ENCODE measurements at regions not wholly inside any gene's neighbourhood (a gene's known extent, or its start where the extent isn't known, plus 50 kb on each side); places are given as distances from the start of the nearest gene placed in this dataset.
A peak's percentile ranks its signal among the peaks of the same experiment; 100 is the strongest.
"Not testable (repeated sequence)": the region's sequence is repeated elsewhere in the genome, so short reads cannot be mapped to it uniquely, and the experiment has no call there.

DNA sequence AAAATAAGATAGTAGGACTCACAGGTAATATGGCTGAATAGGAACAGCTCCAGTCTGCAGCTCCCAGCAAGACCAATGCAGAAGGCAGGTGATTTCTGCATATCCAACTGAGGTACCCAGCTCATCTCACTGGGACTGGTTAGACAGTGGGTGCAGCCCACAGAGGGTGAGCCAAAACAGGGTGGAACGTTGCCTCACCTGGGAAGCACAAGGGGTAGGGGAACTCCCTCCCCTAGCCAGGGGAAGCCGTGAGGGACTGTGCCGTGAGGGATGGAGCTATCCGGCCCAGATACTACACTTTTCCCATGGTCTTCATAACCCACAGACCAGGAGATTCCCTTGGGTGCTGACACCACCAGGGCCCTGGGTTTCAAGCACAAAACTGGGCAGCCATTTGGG, 114.8 kb upstream of the GNAI1 start:
- FAIRE-seq; DNase-seq (ENCODE audit: insufficient read length, low spot score): not testable (repeated sequence)

DNA sequence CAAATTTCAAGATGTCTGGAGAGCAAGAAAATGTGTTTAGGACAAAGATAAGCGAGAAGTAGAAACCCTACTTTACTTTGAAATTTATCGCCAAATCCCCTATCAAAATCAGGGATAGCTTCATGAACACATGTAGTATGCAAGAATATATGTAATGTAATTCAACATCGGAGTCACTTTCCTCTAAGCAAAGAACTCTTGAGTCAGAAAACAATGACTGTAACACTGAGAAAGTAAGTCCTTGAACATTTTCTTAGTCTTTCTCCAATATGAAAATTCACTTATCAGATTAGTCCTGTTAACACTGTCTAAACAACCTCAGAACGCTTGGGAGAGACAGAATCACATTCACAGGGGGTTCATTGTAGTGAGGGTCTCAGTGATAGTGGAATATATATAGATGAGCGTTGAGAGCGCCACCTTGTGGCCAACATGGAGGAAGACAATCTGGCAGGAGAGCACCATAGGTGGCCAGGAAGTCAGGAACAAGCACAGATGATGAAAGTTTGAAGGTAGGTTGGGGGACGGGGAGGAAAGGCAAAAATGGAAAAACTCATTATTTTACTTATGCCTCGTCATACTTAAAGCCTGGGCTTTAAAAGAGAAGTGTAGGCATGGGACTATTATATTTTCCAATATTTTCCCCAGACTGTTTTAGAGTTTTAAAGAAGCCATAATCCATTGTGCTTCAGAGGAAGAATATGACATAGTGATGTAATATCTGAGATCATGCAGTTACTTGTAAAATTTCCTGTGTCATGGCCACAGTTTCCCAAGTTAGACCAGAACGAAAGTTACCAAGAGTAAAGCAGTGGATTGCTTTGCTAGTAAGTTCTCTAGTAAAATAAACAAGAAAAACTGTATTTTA, 115.5 kb upstream of the GNAI1 start:
- DNase-seq (ENCODE audit: insufficient read length, low spot score) (peak; percentile 24), FAIRE-seq (no peak)

DNA sequence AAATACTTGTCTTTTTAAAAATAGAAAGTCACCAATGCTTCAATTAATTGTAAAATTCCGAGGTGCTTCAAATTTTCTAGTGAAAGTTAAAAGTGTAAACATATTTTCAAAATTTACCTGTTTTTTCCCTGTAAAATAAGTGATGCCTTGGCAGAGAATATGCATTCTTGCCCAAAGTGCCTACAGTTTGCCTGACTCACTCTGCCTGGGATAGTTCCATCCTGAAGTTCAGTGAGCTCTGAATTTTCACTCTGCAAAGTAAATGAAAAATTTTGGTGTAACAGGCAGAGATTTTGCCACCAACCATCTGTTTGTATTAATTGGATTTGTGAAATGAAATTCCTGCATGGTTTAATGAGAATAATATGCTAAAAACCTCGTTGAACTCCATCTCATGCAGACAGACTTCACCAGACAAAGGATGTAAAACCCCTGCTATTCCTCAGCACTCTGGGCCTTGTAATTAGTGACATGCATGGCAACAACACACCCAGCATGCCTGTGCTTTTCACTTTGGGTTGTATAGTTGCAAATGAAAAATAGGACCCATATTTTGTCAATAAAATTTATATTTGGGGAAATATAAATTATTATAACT, 117.4 kb upstream of the GNAI1 start:
- FAIRE-seq (no peak), DNase-seq (ENCODE audit: insufficient read length, low spot score) (no peak)

DNA sequence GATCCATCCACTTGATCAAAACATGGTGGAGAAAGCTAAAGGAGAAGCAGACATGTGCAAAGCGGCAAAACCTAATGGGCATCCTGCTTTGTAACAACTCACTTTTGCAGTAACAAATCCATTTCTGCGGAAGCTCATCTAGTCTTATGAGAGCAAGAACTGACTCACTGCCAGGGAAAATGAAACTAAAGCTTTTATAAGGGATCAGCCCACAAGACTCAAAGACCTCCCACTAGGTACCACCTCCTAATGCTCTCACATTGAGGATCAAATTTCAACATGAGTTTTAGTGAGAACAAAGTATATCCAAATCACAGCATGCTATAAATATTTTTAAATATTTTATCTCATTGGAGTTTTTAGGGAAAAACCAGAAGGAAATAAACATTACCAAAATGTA, 120.1 kb upstream of the GNAI1 start:
- FAIRE-seq (no peak), DNase-seq (ENCODE audit: insufficient read length, low spot score) (no peak)

DNA sequence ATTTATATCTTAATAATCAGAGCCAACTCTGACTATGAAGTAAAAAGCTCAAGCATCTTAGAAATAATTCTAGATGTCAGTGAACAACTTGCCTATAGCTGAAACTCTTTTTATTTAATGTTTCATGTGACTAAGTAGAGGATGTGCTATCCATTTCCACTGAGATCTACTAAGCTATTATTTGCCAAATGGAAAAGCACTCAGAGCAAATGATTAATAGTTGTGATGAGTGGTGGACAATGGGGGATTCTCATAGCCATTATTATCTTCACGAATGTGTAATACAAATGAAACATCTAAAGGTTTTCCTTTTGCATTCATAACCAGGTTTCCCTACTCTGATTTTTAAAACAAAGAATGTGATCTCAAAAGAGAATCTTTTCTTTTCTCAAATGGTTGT, 126.6 kb upstream of the GNAI1 start:
- FAIRE-seq: no peak

GRCh38 chr7:80002865-80003264, 131.8 kb upstream of the GNAI1 start:
- no peak for DNase-seq (ENCODE audit: insufficient read length, low spot score)
- no peak for FAIRE-seq

More for the DNA sequence above, 126.6 kb upstream of the GNAI1 start:
- no peak for DNase-seq (ENCODE audit: insufficient read length, low spot score)

DNA sequence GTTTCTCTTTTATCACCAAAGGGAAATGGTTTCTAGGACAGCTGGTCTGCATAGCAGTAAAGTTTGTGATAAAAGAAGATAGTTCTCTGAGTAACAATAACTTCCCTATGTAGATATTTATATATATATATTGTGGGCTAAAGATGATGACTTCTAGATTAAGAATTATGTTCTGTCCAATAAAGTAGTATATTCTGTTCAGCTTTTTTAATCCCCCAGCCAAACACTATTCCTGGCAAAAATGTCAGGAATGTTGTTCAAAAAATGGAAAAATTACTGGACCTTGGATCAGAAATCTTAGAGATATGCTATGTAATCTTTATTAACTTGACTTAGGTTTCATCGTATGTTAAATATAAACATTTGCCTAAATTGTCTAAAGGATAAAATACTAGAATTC, 136.3 kb upstream of the GNAI1 start:
- DNase-seq (ENCODE audit: insufficient read length, low spot score) (no peak), FAIRE-seq (no peak)

- FAIRE-seq: no peak
- no peak for DNase-seq (ENCODE audit: insufficient read length, low spot score)
Measured at GRCh38 chr7:79997345-79997744, 137.3 kb upstream of the GNAI1 start.

GRCh38 chr7:79995741-79996140, 138.9 kb upstream of the GNAI1 start:
- not testable (repeated sequence) for DNase-seq (ENCODE audit: insufficient read length, low spot score); FAIRE-seq

DNA sequence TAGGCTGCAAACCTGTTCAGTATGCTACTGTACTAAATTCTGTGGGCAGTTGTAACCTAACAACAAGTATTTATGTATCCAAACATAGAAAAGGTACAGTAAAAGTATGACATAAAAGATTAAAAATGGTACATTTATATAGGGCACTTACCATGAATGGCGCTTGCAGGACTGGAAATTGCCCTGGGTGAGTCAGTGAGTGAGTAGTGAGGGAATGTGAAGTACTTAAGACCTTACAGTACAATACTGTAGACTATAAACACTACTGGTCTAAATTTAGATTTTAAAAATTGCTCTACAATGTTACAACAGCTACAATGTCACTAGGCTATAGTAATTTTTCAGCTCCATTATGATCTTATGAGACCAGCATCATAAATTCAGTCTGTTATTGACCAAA, 146.0 kb upstream of the GNAI1 start:
- no peak for DNase-seq (ENCODE audit: insufficient read length, low spot score)
- FAIRE-seq: no peak

- DNase-seq (ENCODE audit: insufficient read length, low spot score): no peak
- no peak for FAIRE-seq
Measured at GRCh38 chr7:79984210-79984609, 150.4 kb upstream of the GNAI1 start.

DNA sequence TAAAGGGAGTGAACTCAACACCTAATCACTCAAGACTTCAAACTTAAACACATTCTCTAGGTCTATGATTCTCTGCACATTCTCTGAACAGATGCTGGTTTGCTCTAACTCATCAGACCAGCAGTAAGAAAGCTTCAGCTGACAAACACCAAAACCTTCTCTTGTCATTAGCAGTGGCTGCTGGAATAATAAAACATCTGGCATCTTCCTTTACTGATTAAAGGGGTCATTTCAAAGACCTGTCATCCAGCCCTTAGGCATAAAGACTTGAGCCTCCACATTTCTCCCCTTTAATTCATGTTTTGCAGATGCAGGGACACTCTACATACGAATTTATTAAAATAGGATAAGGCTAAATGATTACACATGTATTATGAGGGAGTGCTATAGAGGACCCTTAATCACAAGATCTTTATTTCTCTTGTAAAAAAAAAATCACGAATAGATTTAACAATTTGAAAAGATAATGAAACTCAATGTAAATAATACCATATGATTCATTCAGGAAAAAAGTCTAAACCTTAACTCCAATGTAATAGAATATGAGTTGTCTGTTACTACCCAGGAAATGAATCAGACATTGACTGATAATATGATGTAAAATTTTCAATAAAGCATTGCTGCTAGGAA, 152.4 kb upstream of the GNAI1 start:
- no peak for DNase-seq (ENCODE audit: insufficient read length, low spot score)
- FAIRE-seq: no peak

GRCh38 chr7:79980376-79980775, 154.3 kb upstream of the GNAI1 start:
- DNase-seq (ENCODE audit: insufficient read length, low spot score): no peak
- FAIRE-seq: no peak

DNA sequence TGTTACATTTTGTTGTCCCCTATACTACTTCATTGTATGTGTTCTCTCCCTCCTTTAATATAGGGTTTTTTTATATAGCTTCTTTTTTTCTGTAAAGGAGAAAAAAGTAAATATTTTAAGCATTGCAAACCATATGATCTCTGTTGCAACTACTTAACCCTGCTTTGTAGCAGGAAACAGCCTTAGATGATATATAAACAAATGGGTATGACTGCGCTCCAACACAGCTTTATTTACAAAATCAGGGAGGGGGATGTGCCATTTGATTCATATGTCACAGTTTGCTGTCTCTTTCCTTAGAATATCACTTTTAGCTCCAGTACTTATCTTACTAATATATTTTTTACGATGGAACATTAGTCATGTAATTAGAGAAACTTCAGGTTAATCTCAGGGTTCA, 155.2 kb upstream of the GNAI1 start:
- DNase-seq (ENCODE audit: insufficient read length, low spot score): no peak

DNA sequence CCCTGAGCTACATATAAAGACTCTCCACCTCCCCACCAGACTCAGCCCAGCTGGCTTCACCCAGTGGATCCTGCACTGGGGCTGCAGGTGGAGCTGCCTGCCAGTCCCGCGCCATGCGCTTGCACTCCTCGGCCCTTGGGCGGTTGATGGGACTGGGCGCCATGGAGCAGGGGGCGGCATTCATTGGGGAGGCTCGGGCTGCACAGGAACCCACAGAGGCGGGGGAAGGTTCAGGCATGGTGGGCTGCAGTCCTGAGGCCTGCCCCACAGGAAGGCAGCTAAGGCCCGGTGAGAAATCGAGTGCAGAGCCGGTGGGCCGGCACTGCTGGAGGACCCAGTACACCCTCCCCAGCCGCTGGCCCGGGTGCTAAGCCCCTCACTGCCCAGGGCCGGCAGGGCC, 157.2 kb upstream of the GNAI1 start:
- FAIRE-seq: no peak
- no peak for DNase-seq (ENCODE audit: insufficient read length, low spot score)

More for the DNA sequence above, 155.2 kb upstream of the GNAI1 start:
- no peak for FAIRE-seq

DNA sequence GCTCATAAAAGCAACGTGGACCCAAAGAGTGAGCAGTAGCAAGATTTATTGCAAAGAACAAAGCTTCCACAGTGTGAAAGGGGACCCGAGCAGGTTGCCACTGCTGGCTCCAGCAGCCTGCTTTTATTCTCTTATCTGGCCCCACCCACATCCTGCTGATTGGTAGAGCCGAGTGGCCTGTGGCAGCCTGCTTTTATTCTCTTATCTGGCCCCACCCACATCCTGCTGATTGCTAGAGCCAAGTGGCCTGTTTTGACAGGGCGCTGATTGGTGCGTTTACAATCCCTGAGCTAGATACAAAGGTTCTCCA, 158.0 kb upstream of the GNAI1 start:
- FAIRE-seq; DNase-seq (ENCODE audit: insufficient read length, low spot score): not testable (repeated sequence)

- not testable (repeated sequence) for DNase-seq (ENCODE audit: insufficient read length, low spot score)
Measured at GRCh38 chr7:79975986-79976710, 158.5 kb upstream of the GNAI1 start.

GRCh38 chr7:79973455-79973854, 161.2 kb upstream of the GNAI1 start:
- DNase-seq (ENCODE audit: insufficient read length, low spot score): no peak
- no peak for FAIRE-seq

More at GRCh38 chr7:79975986-79976710, 158.5 kb upstream of the GNAI1 start:
- not testable (repeated sequence) for FAIRE-seq

DNA sequence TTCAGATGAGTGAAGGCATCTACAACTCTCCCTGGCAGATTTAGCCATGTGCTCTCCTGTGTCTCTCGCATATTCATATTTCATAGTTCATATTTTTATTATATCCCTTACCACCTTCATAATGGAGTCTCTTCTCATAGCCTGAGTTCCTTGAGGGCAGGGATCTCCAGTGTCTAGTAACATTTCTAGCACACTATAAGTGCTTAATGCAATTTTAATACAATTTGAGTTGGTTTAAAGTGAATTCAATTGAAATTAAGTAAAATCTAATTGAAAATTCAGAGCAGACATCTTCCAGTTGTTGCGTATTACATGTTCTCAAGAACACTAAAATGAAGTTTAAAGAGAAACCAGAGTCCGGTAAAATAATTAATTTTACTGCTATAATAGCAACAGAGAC, 163.6 kb upstream of the GNAI1 start:
- FAIRE-seq (no peak), DNase-seq (ENCODE audit: insufficient read length, low spot score) (no peak)

DNA sequence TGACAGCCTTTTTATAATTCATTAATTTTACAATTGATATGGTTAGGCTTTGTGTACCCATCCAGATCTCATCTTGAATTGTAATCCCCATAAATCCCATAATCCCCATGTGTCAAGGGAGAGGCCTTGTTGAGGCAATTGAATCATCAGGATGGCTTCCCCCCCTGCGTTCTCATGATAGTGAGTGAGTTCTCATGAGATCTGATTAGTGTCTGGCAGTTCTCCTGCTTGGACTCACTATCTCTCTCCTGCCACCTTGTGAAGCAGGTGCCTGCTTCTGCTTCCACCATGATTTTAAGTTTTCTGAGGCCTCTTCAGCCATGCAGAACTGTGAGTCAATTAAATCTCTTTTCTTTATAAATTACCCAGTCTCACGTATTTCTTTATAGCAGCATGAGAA, 165.7 kb upstream of the GNAI1 start:
- DNase-seq (ENCODE audit: insufficient read length, low spot score): no peak
- FAIRE-seq: no peak

- FAIRE-seq: no peak
- DNase-seq (ENCODE audit: insufficient read length, low spot score): no peak
Measured at GRCh38 chr7:79968077-79968648, 166.5 kb upstream of the GNAI1 start.
